HepG2 (cell line): ENCODE measurements at regions not wholly inside any gene's neighbourhood (a gene's known extent, or its start where the extent isn't known, plus 50 kb on each side); places are given as distances from the start of the nearest gene placed in this dataset.

Source experiments
- CEBPB ChIP-seq: IDR thresholded peaks from 2 replicates; pipeline ENCODE4 v1.6.1; 2011; ENCODE audit warnings: low read depth, low read length, improper control_type of control experiment, borderline replicate concordance
- FOXM1 ChIP-seq: sonication (generic); formaldehyde crosslinking; IDR thresholded peaks from 2 replicates; pipeline ENCODE4 v1.5.0; 2020; ENCODE audit warnings: missing genetic modification reagents
- GABPB1 ChIP-seq: IDR thresholded peaks from 2 replicates; pipeline ENCODE4 v1.6.1; 2016; ENCODE audit warnings: mild to moderate bottlenecking, missing genetic modification reagents, moderate library complexity, missing compliant biosample characterization
- GATAD1 ChIP-seq: IDR thresholded peaks from 2 replicates; pipeline ENCODE4 v1.6.1; 2016; ENCODE audit warnings: missing genetic modification reagents, missing compliant biosample characterization
- KLF13 ChIP-seq: sonication (generic); formaldehyde crosslinking; IDR thresholded peaks from 2 replicates; pipeline ENCODE4 v1.4.0; 2020; ENCODE audit warnings: mild to moderate bottlenecking, missing genetic modification reagents
- NRL ChIP-seq: sonication (generic); formaldehyde crosslinking; IDR thresholded peaks from 2 replicates; pipeline ENCODE4 v1.5.0; 2020; ENCODE audit warnings: missing genetic modification reagents, mild to moderate bottlenecking, moderate library complexity, borderline replicate concordance
- YEATS2 ChIP-seq: sonication (generic); formaldehyde crosslinking; IDR thresholded peaks from 2 replicates; pipeline ENCODE4 v1.4.0; 2020; ENCODE audit warnings: missing genetic modification reagents, borderline replicate concordance
- ZFP41 ChIP-seq: sonication (generic); formaldehyde crosslinking; IDR thresholded peaks from 2 replicates; pipeline ENCODE4 v1.4.0; 2020; ENCODE audit warnings: mild to moderate bottlenecking, missing genetic modification reagents, borderline replicate concordance
- ZNF263 ChIP-seq: sonication (generic); formaldehyde crosslinking; IDR thresholded peaks from 2 replicates; pipeline ENCODE4 v1.4.0; 2020; ENCODE audit warnings: missing genetic modification reagents
- ZNF430 ChIP-seq: sonication (generic); formaldehyde crosslinking; IDR thresholded peaks from 2 replicates; pipeline ENCODE4 v1.9.0; 2021; ENCODE audit warnings: mild to moderate bottlenecking, missing genetic modification reagents
- ZNF678 ChIP-seq: sonication (generic); formaldehyde crosslinking; IDR thresholded peaks from 2 replicates; pipeline ENCODE4 v1.4.0; 2020; ENCODE audit warnings: mild to moderate bottlenecking, missing genetic modification reagents
- ZNF777 ChIP-seq: sonication (generic); formaldehyde crosslinking; IDR thresholded peaks from 2 replicates; pipeline ENCODE4 v1.4.0; 2020; ENCODE audit warnings: missing genetic modification reagents
- TF ChIP-seq, protein P1 (sequence below): sonication (generic); formaldehyde crosslinking; IDR thresholded peaks from 2 replicates; pipeline ENCODE4 v1.4.0; 2020; ENCODE audit warnings: mild to moderate bottlenecking, missing genetic modification reagents
- TF ChIP-seq, protein P2 (sequence below): sonication (generic); formaldehyde crosslinking; IDR thresholded peaks from 2 replicates; pipeline ENCODE4 v1.9.0; 2021; ENCODE audit warnings: missing genetic modification reagents, borderline replicate concordance
- TF ChIP-seq, protein P3 (sequence below): sonication (generic); formaldehyde crosslinking; IDR thresholded peaks from 2 replicates; pipeline ENCODE4 v1.4.0; 2020; ENCODE audit warnings: missing genetic modification reagents, mild to moderate bottlenecking, borderline replicate concordance
- TF ChIP-seq, protein P4 (sequence below): sonication (generic); formaldehyde crosslinking; IDR thresholded peaks from 2 replicates; pipeline ENCODE4 v1.9.0; 2022; ENCODE audit warnings: low read depth, missing genetic modification reagents
- TF ChIP-seq, protein P5 (sequence below): IDR thresholded peaks from 2 replicates; pipeline ENCODE4 v1.6.1; 2016; ENCODE audit warnings: low read depth, missing genetic modification reagents, missing compliant biosample characterization

DNA sequence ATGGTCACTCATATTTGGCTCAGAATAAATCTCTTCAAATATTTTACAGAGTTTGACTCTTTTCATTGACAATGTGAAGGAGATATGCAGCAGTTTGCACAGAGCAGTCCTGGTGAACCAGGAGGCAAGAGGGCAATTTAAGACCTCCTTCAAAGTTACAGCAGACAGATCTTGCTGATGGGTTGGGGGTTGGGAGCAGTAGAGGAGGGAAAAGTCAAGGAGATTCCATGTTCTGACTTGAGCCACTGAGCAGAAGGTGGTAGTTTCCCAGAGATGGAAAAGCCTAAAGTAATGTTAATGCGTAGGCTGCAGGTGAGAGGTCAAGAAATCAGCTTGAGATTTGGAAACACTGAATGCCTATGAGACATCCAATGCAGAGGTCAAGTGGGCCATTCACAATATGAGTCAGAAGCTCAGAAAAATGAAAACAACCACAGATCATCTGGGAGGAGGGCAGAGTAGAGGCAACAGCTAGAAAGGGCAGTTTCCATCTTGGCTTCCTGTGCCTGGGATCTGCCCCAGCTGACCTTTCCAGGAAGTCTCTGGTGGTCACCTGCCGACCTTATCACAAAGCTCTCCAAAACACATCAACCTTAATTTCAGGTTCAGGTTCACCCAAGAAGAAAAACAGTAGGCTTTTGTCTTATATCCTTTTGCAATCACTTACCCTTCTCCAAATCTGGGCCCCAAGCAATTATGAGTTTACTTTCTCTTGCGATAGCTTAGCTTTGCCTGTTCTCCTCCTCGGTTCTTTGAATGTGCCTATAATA lies 197.5 kb upstream of the ARL4C start (continued):
- TF ChIP-seq ZNF263 (CRISPR knock-in tag) = peak; percentile 64
- no peak for TF ChIP-seq FOXM1
- peak; percentile 49; the same call in 1 of the 2 replicates for TF ChIP-seq CEBPB
- TF ChIP-seq, protein P1, sequence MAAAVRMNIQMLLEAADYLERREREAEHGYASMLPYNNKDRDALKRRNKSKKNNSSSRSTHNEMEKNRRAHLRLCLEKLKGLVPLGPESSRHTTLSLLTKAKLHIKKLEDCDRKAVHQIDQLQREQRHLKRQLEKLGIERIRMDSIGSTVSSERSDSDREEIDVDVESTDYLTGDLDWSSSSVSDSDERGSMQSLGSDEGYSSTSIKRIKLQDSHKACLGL = no peak
- TF ChIP-seq GATAD1 (CRISPR knock-in tag) = peak; percentile 48
- peak; percentile 44; the same call in 1 of the 2 replicates for TF ChIP-seq GABPB1
- TF ChIP-seq NRL (CRISPR knock-in tag) = no peak
- TF ChIP-seq, protein P2, sequence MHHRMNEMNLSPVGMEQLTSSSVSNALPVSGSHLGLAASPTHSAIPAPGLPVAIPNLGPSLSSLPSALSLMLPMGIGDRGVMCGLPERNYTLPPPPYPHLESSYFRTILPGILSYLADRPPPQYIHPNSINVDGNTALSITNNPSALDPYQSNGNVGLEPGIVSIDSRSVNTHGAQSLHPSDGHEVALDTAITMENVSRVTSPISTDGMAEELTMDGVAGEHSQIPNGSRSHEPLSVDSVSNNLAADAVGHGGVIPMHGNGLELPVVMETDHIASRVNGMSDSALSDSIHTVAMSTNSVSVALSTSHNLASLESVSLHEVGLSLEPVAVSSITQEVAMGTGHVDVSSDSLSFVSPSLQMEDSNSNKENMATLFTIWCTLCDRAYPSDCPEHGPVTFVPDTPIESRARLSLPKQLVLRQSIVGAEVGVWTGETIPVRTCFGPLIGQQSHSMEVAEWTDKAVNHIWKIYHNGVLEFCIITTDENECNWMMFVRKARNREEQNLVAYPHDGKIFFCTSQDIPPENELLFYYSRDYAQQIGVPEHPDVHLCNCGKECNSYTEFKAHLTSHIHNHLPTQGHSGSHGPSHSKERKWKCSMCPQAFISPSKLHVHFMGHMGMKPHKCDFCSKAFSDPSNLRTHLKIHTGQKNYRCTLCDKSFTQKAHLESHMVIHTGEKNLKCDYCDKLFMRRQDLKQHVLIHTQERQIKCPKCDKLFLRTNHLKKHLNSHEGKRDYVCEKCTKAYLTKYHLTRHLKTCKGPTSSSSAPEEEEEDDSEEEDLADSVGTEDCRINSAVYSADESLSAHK (CRISPR knock-in tag) = no peak
- TF ChIP-seq, protein P3, sequence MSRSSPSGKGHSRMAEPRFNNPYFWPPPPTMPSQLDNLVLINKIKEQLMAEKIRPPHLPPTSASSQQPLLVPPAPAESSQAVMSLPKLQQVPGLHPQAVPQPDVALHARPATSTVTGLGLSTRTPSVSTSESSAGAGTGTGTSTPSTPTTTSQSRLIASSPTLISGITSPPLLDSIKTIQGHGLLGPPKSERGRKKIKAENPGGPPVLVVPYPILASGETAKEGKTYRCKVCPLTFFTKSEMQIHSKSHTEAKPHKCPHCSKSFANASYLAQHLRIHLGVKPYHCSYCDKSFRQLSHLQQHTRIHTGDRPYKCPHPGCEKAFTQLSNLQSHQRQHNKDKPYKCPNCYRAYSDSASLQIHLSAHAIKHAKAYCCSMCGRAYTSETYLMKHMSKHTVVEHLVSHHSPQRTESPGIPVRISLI (CRISPR knock-in tag) = peak; percentile 49; the same call in 1 of the 2 replicates
- no peak for TF ChIP-seq ZNF777 (CRISPR knock-in tag)
- TF ChIP-seq ZFP41 (CRISPR knock-in tag) = 0 out of 2 replicates have a peak, but pooled peaks have one; percentile 48
- TF ChIP-seq, protein P4, sequence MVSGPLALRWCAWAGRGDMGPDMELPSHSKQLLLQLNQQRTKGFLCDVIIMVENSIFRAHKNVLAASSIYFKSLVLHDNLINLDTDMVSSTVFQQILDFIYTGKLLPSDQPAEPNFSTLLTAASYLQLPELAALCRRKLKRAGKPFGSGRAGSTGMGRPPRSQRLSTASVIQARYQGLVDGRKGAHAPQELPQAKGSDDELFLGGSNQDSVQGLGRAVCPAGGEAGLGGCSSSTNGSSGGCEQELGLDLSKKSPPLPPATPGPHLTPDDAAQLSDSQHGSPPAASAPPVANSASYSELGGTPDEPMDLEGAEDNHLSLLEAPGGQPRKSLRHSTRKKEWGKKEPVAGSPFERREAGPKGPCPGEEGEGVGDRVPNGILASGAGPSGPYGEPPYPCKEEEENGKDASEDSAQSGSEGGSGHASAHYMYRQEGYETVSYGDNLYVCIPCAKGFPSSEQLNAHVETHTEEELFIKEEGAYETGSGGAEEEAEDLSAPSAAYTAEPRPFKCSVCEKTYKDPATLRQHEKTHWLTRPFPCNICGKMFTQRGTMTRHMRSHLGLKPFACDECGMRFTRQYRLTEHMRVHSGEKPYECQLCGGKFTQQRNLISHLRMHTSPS (CRISPR knock-in tag) = peak; percentile 40; the same call in 1 of the 2 replicates
- no peak for TF ChIP-seq KLF13 (CRISPR knock-in tag)
- peak; percentile 76; the same call in 1 of the 2 replicates for TF ChIP-seq YEATS2
- no peak for TF ChIP-seq ZNF678 (CRISPR knock-in tag)
- TF ChIP-seq, protein P5, sequence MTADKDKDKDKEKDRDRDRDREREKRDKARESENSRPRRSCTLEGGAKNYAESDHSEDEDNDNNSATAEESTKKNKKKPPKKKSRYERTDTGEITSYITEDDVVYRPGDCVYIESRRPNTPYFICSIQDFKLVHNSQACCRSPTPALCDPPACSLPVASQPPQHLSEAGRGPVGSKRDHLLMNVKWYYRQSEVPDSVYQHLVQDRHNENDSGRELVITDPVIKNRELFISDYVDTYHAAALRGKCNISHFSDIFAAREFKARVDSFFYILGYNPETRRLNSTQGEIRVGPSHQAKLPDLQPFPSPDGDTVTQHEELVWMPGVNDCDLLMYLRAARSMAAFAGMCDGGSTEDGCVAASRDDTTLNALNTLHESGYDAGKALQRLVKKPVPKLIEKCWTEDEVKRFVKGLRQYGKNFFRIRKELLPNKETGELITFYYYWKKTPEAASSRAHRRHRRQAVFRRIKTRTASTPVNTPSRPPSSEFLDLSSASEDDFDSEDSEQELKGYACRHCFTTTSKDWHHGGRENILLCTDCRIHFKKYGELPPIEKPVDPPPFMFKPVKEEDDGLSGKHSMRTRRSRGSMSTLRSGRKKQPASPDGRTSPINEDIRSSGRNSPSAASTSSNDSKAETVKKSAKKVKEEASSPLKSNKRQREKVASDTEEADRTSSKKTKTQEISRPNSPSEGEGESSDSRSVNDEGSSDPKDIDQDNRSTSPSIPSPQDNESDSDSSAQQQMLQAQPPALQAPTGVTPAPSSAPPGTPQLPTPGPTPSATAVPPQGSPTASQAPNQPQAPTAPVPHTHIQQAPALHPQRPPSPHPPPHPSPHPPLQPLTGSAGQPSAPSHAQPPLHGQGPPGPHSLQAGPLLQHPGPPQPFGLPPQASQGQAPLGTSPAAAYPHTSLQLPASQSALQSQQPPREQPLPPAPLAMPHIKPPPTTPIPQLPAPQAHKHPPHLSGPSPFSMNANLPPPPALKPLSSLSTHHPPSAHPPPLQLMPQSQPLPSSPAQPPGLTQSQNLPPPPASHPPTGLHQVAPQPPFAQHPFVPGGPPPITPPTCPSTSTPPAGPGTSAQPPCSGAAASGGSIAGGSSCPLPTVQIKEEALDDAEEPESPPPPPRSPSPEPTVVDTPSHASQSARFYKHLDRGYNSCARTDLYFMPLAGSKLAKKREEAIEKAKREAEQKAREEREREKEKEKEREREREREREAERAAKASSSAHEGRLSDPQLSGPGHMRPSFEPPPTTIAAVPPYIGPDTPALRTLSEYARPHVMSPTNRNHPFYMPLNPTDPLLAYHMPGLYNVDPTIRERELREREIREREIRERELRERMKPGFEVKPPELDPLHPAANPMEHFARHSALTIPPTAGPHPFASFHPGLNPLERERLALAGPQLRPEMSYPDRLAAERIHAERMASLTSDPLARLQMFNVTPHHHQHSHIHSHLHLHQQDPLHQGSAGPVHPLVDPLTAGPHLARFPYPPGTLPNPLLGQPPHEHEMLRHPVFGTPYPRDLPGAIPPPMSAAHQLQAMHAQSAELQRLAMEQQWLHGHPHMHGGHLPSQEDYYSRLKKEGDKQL (CRISPR knock-in tag) = peak; percentile 76
- no peak for TF ChIP-seq ZNF430
